ENCODE measurements at regions not wholly inside any gene's neighbourhood (a gene's known extent, or its start where the extent isn't known, plus 50 kb on each side); places are given as distances from the start of the nearest gene placed in this dataset.

GRCh38 chr9:108396611-108397010 is 459.2 kb downstream of the ACTL7B start:
- H4K91ac ChIP-seq (ENCODE audit: low read length): no peak overlapping the region
- H3K9ac ChIP-seq (ENCODE audit: low read length): no peak overlapping the region
- no peak overlapping the region for H2BK120ac ChIP-seq (ENCODE audit: low read depth, low read length)
- H3K4me3 ChIP-seq (ENCODE audit: insufficient read depth in 1 of 2, low read depth in 1 of 2, low read length in 2 of 2): no peak overlapping the region
- DNase-seq: no peak
- peaks cover 6% of the 10 kb centered on the region for H3K9me3 ChIP-seq (ENCODE audit: control insufficient read depth, low read length)
- H3K4ac ChIP-seq (ENCODE audit: low read depth in 1 of 2, low read length in 2 of 2): no peak overlapping the region
- no peak overlapping the region for H2BK12ac ChIP-seq (ENCODE audit: low read length in 2 of 2)
- H2AFZ ChIP-seq (ENCODE audit: low read depth, low read length): no peak overlapping the region
- no peaks in the 10 kb centered on the region for H3K27me3 ChIP-seq (ENCODE audit: control insufficient read depth in 1 of 2, insufficient read depth in 1 of 2, low read length in 2 of 2)
- no peak overlapping the region for H2AK5ac ChIP-seq (ENCODE audit: low read length, severe bottlenecking)
- no peak overlapping the region for H3K27ac ChIP-seq (ENCODE audit: low read length, poor library complexity, severe bottlenecking)
- no peak overlapping the region for H2BK5ac ChIP-seq (ENCODE audit: low read depth, low read length, poor library complexity, severe bottlenecking)
- H4K8ac ChIP-seq (ENCODE audit: low read length): no peak overlapping the region
- H3K36me3 ChIP-seq (ENCODE audit: control insufficient read depth in 1 of 2, insufficient read depth in 2 of 2, low read depth in 1 of 2, low read length in 2 of 2): no peaks in the 10 kb centered on the region
- H3K4me1 ChIP-seq (ENCODE audit: control insufficient read depth, insufficient read depth, low read depth, low read length): no peaks in the 10 kb centered on the region
- H3K4me2 ChIP-seq (ENCODE audit: low read length, poor library complexity, severe bottlenecking): no peak overlapping the region
- no peak overlapping the region for H3K23ac ChIP-seq (ENCODE audit: low read length in 2 of 2)
- H2BK15ac ChIP-seq (ENCODE audit: low read depth, poor library complexity, severe bottlenecking): no peak overlapping the region
- H3K14ac ChIP-seq (ENCODE audit: low read length in 2 of 2): no peak overlapping the region
- no peak overlapping the region for H3K18ac ChIP-seq (ENCODE audit: low read depth in 1 of 2, low read length in 2 of 2)
- H3K79me1 ChIP-seq (replicated peaks; ENCODE audit: low read length, poor library complexity, severe bottlenecking): no peaks in the 10 kb centered on the region

GRCh38 chr9:108396193-108396592 is 459.6 kb downstream of the ACTL7B start:
- Histone ChIP-seq H2BK15ac (ENCODE audit: low read depth, poor library complexity, severe bottlenecking) (no peak overlapping the region), H4K91ac (ENCODE audit: low read length) (no peak overlapping the region), H3K18ac (ENCODE audit: low read depth in 1 of 2, low read length in 2 of 2) (no peak overlapping the region), H3K4me2 (ENCODE audit: low read length, poor library complexity, severe bottlenecking) (no peak overlapping the region), H2BK120ac (ENCODE audit: low read depth, low read length) (no peak overlapping the region), H3K23ac (ENCODE audit: low read length in 2 of 2) (no peak overlapping the region), H2AFZ (ENCODE audit: low read depth, low read length) (no peak overlapping the region), H2AK5ac (ENCODE audit: low read length, severe bottlenecking) (no peak overlapping the region), H3K27ac (ENCODE audit: low read length, poor library complexity, severe bottlenecking) (no peak overlapping the region), H2BK5ac (ENCODE audit: low read depth, low read length, poor library complexity, severe bottlenecking) (no peak overlapping the region), H3K4me1 (ENCODE audit: control insufficient read depth, insufficient read depth, low read depth, low read length) (no peaks in the 10 kb centered on the region), H3K36me3 (ENCODE audit: control insufficient read depth in 1 of 2, insufficient read depth in 2 of 2, low read depth in 1 of 2, low read length in 2 of 2) (no peaks in the 10 kb centered on the region), H3K4ac (ENCODE audit: low read depth in 1 of 2, low read length in 2 of 2) (no peak overlapping the region), H3K9me3 (ENCODE audit: control insufficient read depth, low read length) (peaks cover 6% of the 10 kb centered on the region), H3K27me3 (ENCODE audit: control insufficient read depth in 1 of 2, insufficient read depth in 1 of 2, low read length in 2 of 2) (no peaks in the 10 kb centered on the region), H3K4me3 (ENCODE audit: insufficient read depth in 1 of 2, low read depth in 1 of 2, low read length in 2 of 2) (no peak overlapping the region), H3K9ac (ENCODE audit: low read length) (no peak overlapping the region), H4K8ac (ENCODE audit: low read length) (no peak overlapping the region), H3K14ac (ENCODE audit: low read length in 2 of 2) (no peak overlapping the region), H3K79me1 (replicated peaks; ENCODE audit: low read length, poor library complexity, severe bottlenecking) (no peaks in the 10 kb centered on the region), H2BK12ac (ENCODE audit: low read length in 2 of 2) (no peak overlapping the region)
- no peak for DNase-seq
- whole genome bisulfite sequencing: 92% methylated on average over 4 of the region's 4 CpGs

GRCh38 chr9:108395421-108395820 is 460.4 kb downstream of the ACTL7B start:
- Histone ChIP-seq H4K8ac (ENCODE audit: low read length) (no peak overlapping the region), H3K79me1 (replicated peaks; ENCODE audit: low read length, poor library complexity, severe bottlenecking) (no peaks in the 10 kb centered on the region), H3K27me3 (ENCODE audit: control insufficient read depth in 1 of 2, insufficient read depth in 1 of 2, low read length in 2 of 2) (no peaks in the 10 kb centered on the region), H4K91ac (ENCODE audit: low read length) (no peak overlapping the region), H3K14ac (ENCODE audit: low read length in 2 of 2) (no peak overlapping the region), H2BK120ac (ENCODE audit: low read depth, low read length) (no peak overlapping the region), H3K4me1 (ENCODE audit: control insufficient read depth, insufficient read depth, low read depth, low read length) (no peaks in the 10 kb centered on the region), H3K4ac (ENCODE audit: low read depth in 1 of 2, low read length in 2 of 2) (no peak overlapping the region), H3K4me2 (ENCODE audit: low read length, poor library complexity, severe bottlenecking) (no peak overlapping the region), H2BK15ac (ENCODE audit: low read depth, poor library complexity, severe bottlenecking) (no peak overlapping the region), H3K9ac (ENCODE audit: low read length) (no peak overlapping the region), H3K18ac (ENCODE audit: low read depth in 1 of 2, low read length in 2 of 2) (no peak overlapping the region), H2AK5ac (ENCODE audit: low read length, severe bottlenecking) (no peak overlapping the region), H3K9me3 (ENCODE audit: control insufficient read depth, low read length) (peaks cover 6% of the 10 kb centered on the region), H3K27ac (ENCODE audit: low read length, poor library complexity, severe bottlenecking) (no peak overlapping the region), H2BK5ac (ENCODE audit: low read depth, low read length, poor library complexity, severe bottlenecking) (no peak overlapping the region), H2AFZ (ENCODE audit: low read depth, low read length) (no peak overlapping the region), H3K4me3 (ENCODE audit: insufficient read depth in 1 of 2, low read depth in 1 of 2, low read length in 2 of 2) (no peak overlapping the region), H3K23ac (ENCODE audit: low read length in 2 of 2) (no peak overlapping the region), H3K36me3 (ENCODE audit: control insufficient read depth in 1 of 2, insufficient read depth in 2 of 2, low read depth in 1 of 2, low read length in 2 of 2) (no peaks in the 10 kb centered on the region), H2BK12ac (ENCODE audit: low read length in 2 of 2) (no peak overlapping the region)
- no peak for DNase-seq
- WGBS: 99% methylated on average over 4 of the region's 4 CpGs

GRCh38 chr9:108394726-108395125 is 461.1 kb downstream of the ACTL7B start:
- H3K4me1 ChIP-seq (ENCODE audit: control insufficient read depth, insufficient read depth, low read depth, low read length): no peaks in the 10 kb centered on the region
- H2BK15ac ChIP-seq (ENCODE audit: low read depth, poor library complexity, severe bottlenecking): no peak overlapping the region
- no peak overlapping the region for H3K4ac ChIP-seq (ENCODE audit: low read depth in 1 of 2, low read length in 2 of 2)
- H2BK12ac ChIP-seq (ENCODE audit: low read length in 2 of 2): peak overlapping the region in 1 of 2 experiments; percentile 3
- H4K8ac ChIP-seq (ENCODE audit: low read length): no peak overlapping the region
- no peaks in the 10 kb centered on the region for H3K27me3 ChIP-seq (ENCODE audit: control insufficient read depth in 1 of 2, insufficient read depth in 1 of 2, low read length in 2 of 2)
- peaks cover 6% of the 10 kb centered on the region for H3K9me3 ChIP-seq (ENCODE audit: control insufficient read depth, low read length)
- H3K14ac ChIP-seq (ENCODE audit: low read length in 2 of 2): no peak overlapping the region
- no peak overlapping the region for H2AFZ ChIP-seq (ENCODE audit: low read depth, low read length)
- no peak overlapping the region for H3K4me2 ChIP-seq (ENCODE audit: low read length, poor library complexity, severe bottlenecking)
- H2BK5ac ChIP-seq (ENCODE audit: low read depth, low read length, poor library complexity, severe bottlenecking): no peak overlapping the region
- no peak overlapping the region for H3K4me3 ChIP-seq (ENCODE audit: insufficient read depth in 1 of 2, low read depth in 1 of 2, low read length in 2 of 2)
- WGBS: 94% methylated on average over 12 of the region's 13 CpGs
- H3K36me3 ChIP-seq (ENCODE audit: control insufficient read depth in 1 of 2, insufficient read depth in 2 of 2, low read depth in 1 of 2, low read length in 2 of 2): no peaks in the 10 kb centered on the region
- peak overlapping the region; percentile 39 for H4K91ac ChIP-seq (ENCODE audit: low read length)
- DNase-seq: no peak
- no peaks in the 10 kb centered on the region for H3K79me1 ChIP-seq (replicated peaks; ENCODE audit: low read length, poor library complexity, severe bottlenecking)
- H3K27ac ChIP-seq (ENCODE audit: low read length, poor library complexity, severe bottlenecking): no peak overlapping the region
- H3K9ac ChIP-seq (ENCODE audit: low read length): no peak overlapping the region
- no peak overlapping the region for H2AK5ac ChIP-seq (ENCODE audit: low read length, severe bottlenecking)
- H3K23ac ChIP-seq (ENCODE audit: low read length in 2 of 2): no peak overlapping the region
- no peak overlapping the region for H3K18ac ChIP-seq (ENCODE audit: low read depth in 1 of 2, low read length in 2 of 2)
- H2BK120ac ChIP-seq (ENCODE audit: low read depth, low read length): no peak overlapping the region
